SW480 (cell line): ENCODE measurements at regions not wholly inside any gene's neighbourhood (a gene's known extent, or its start where the extent isn't known, plus 50 kb on each side); places are given as distances from the start of the nearest gene placed in this dataset.

Source experiments
- DNase-seq: peaks from one replicate; pipeline ENCODE4 v3.0.0-alpha.2; 2016; ENCODE audit warnings: low spot score

DNA sequence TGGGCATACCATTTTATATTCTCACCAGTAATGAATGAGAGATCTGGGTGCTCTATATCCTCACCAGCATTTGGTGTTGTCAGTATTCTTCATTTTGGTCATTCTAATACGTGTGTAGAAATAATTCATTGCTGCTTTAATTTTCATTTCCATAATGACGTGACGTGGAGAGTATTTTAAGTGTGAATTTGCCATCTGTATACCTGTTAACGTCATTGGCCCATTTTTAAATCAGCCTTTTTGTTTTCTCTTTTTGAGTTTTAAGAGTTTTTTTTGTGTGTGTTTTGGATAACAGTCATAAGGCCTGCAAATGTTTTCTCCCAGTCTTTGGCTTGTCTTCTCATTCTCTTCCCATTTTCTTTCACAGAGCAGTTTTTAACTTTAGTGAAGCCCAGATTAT, 74.4 kb upstream of the SYT1 start:
- no peak for DNase-seq

DNA sequence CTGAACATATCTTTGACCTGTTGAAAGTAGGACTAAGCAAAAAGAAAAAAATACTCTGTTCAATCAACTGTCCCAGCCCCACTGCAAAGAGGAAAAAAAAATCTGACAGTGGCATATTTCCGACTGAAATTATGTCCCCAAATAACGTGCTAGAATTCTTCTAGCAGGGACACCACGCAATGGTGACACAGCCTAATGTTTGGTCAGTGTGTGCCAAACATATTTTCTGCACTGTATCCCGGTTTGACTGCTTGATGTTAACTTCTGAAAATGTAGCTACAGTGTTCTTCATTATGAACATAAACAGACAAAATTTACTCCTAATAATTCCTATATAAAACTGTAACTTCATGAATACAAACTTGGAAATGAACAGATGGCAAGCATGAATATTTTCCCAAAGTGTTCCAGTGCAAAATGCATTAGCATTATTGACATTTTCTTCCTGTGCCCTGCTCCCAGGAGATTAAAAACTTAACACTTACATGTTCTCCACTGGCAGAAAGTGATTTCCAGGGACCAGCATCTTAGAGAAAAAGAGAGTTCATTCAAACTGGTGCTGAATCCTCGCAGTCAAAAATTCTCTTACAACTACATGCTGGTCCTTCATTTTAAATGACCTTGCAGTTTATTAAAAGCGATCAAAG, 72.4 kb upstream of the SYT1 start:
- no peak for DNase-seq

DNA sequence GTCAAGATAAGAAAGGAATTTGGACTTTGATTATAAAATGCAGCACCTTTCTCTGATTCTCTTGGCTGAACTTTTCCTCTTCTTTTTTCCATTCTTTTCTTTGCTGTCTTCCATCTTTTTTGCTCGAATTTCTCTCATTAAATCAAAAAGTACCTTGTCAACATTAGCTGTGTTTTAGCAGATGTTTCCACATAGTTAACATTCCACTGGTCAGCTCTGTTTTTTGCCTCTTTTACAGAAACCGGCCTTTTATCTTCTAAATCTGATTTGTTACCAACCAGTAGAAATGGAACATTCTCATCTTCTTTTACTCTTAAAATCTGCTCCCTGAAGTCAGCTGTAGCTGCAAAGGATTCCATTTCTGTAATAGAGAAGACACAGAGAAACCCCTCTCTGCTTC, 71.1 kb upstream of the SYT1 start:
- DNase-seq = no peak

DNA sequence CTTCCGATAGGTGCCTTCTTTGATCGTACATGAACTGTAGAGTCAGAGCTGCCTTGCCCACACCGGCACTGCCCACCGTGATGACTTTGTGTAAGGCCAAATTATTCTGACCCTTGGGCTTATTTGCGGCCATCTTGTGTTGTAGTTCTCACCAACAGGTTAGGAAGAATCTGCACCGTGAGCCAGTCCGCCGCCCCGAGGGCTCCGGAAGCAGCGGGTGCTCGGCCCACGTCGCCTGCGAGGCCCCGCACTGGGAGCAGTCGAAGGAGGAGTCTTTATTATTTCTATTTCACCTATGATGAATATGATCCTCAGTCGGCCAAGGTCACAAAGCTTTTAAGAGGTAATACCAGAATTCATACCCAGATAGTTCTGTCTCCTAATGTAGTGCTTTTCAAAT, 70.6 kb upstream of the SYT1 start:
- DNase-seq = no peak

DNA sequence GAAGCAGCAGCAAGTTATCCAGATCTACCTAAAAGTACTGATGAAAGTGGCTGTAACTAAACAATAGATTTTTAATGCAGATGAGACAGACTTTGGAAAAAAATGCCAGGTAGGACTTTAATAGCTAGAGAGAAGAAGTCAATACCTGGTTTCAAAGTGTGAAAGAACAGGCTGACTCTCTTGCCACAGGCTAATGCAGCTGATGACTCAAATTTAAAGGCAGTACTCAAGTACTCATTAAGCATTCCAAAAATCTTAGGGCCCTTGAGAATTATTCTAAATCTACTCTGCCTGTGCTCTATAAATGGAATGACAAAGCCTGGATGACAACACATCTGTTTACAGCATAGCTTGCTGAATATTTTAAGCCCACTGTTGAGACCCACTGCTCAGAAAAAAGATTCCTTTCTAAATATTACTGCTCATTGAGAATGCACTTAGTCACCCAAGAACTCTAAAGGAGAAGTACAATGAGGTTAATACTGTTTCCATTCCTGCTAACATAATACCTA, 68.6 kb upstream of the SYT1 start:
- no peak for DNase-seq

DNA sequence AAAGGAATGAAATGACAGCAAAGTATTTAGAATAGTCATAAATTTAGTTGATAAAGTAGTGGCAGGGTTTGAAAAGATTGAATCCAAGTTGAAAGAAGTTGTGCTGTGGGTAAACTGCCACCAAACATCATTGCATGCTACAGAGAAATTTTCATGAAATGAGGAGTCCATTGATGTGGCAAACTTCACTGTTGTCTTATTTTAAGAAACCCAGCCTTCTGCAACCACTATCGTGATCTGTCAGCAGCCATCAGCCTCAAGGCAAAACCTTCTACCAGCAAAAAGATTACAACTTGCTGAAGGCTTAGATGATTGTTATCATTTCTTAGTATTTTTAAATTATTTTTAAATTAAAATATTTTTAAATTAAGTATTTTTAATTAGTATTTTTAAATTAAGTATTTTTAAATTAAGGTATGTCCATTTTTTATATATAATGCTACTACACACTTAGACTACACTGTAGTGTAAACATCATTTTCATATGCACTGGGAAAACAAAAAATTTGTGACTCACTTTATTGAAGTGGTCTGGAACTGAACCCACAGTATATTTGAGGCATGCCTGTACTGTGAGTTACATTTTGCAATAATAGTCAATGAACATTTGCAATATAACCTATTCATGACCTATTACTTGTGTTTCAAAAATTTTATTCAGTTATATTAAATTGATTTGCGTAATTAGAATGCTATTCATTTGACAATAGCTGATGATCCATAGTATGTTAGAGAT, 67.2 kb upstream of the SYT1 start:
- DNase-seq = peak; percentile 81

DNA sequence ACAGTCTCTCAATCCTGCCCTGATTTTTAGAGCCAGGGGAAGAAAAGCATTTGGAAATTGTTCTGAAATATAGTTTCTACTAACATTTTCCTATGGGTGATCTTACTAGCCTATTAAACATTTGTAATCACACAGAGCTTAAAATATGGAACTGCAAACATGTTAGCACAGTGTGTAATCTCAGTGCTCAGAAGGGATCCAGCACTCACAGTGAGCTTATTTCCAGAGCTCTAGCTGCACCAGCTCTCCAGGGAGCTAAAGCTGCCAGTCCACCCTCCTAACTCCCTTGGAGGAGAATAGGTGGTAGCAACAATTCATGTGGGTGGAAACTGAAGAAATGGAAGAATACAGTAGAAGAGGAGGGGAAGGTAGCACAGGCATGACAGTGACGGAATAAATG, 64.9 kb upstream of the SYT1 start:
- no peak for DNase-seq

DNA sequence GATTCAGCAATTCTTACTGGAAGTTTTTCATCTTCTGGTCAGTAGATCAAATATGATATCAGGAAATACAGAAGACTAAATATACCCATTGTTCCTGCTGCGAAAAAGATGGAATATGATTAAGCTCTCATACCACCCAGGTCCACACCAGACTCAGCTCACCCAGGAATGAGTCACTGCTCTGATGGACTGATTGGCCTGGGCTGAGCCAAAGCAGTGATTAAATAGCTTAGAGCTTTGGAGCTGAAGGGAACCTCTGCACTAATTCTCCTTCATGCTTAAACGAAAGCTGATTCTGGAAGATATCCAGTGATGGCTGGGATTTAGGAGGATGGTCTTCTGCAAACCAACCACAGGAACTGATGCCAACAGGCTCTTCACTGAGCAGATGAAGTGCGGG, 62.0 kb upstream of the SYT1 start:
- peak; percentile 29 for DNase-seq

DNA sequence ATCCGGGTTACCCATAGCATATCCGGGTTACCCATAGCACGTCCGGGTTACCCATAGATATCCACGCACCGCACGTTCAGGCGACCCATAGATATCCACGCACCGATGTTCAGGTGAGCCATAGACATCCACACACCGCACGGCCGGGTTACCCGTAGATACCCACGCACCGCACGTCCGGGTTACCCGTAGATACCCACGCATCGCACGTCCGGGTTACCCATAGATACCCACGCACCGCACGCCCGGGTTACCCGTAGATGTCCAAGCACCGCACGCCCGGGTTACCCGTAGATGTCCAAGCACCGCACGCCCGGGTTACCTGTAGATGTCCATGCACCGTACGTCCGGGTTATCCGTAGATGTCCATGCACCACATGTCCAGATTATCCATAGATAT, 60.3 kb upstream of the SYT1 start:
- no peak for DNase-seq
